ENCODE measurements at regions not wholly inside any gene's neighbourhood (a gene's known extent, or its start where the extent isn't known, plus 50 kb on each side); places are given as distances from the start of the nearest gene placed in this dataset.

- no peak for TF ChIP-seq REST (IDR thresholded peaks at IDR 0.05)
- TF ChIP-seq, protein P1, sequence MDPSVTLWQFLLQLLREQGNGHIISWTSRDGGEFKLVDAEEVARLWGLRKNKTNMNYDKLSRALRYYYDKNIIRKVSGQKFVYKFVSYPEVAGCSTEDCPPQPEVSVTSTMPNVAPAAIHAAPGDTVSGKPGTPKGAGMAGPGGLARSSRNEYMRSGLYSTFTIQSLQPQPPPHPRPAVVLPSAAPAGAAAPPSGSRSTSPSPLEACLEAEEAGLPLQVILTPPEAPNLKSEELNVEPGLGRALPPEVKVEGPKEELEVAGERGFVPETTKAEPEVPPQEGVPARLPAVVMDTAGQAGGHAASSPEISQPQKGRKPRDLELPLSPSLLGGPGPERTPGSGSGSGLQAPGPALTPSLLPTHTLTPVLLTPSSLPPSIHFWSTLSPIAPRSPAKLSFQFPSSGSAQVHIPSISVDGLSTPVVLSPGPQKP (IDR thresholded peaks at IDR 0.05; ENCODE audit: low read depth, low read length): no peak
- TF ChIP-seq RAD21 (conservative IDR thresholded peaks at IDR 0.05 in 1 of 2, IDR thresholded peaks at IDR 0.05 in 1 of 2): no peak
- no peak for TF ChIP-seq PHF8 (IDR thresholded peaks at IDR 0.05; ENCODE audit: borderline replicate concordance, low read depth)
- no peak for TF ChIP-seq EHMT2 (IDR thresholded peaks at IDR 0.05; ENCODE audit: low read depth)
- no peak for TF ChIP-seq HOXB13 (CRISPR knock-in tag; IDR thresholded peaks at IDR 0.05; ENCODE audit: low read depth)
- TF ChIP-seq POLR2A (IDR thresholded peaks at IDR 0.05; ENCODE audit: low read length): no peak
- TF ChIP-seq, protein P2, sequence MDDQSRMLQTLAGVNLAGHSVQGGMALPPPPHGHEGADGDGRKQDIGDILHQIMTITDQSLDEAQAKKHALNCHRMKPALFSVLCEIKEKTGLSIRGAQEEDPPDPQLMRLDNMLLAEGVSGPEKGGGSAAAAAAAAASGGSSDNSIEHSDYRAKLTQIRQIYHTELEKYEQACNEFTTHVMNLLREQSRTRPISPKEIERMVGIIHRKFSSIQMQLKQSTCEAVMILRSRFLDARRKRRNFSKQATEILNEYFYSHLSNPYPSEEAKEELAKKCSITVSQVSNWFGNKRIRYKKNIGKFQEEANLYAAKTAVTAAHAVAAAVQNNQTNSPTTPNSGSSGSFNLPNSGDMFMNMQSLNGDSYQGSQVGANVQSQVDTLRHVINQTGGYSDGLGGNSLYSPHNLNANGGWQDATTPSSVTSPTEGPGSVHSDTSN (IDR thresholded peaks at IDR 0.05): no peak
- TF ChIP-seq ZC3H11A (IDR thresholded peaks at IDR 0.05): no peak
- no peak for TF ChIP-seq CTCF (IDR thresholded peaks at IDR 0.05)
- no peak for TF ChIP-seq EP300 (IDR thresholded peaks at IDR 0.05)
Observed at GRCh38 chr2:193580176-193580950, 1385.6 kb upstream of the TMEFF2 start (continued).

DNA sequence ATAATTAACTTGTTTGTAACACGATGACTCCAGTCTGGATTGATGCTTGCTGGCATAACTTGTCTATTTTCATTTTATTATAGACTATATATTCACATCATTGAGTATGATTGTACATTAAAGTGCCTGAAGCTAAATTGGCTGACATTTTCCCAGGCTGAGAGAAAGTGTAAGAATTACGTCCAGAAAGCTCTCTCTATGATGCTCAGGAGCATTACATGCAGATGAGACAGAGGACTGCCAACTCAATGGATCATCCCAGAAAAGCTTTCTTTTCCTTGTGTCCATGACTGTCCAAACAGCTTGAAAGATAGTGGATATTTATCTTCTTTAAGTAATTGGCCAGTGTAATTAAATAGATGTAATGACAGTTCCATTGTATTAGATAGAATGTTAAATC lies 1372.2 kb upstream of the TMEFF2 start:
- FAIRE-seq (no peak), ATAC-seq (no peak), DNase-seq (ENCODE audit: low read depth in 1 of 2, low spot score in 1 of 2) (no peak)
- POLR2A ChIA-PET: no interaction called here
- TF ChIP-seq NR3C1 (IDR thresholded peaks at IDR 0.05): no peak
- Histone ChIP-seq H3K4me2 (no peak overlapping the region), H3K4me3 (no peak overlapping the region), H3K27ac (no peak overlapping the region), H3K4me1 (no peaks in the 10 kb centered on the region), H3K9me3 (no peaks in the 10 kb centered on the region)
- 59% methylated on average over 2 of the region's 2 CpGs for WGBS (ENCODE audit: missing lambda C conversion rate)
- CTCF ChIA-PET: no interaction called here

DNA sequence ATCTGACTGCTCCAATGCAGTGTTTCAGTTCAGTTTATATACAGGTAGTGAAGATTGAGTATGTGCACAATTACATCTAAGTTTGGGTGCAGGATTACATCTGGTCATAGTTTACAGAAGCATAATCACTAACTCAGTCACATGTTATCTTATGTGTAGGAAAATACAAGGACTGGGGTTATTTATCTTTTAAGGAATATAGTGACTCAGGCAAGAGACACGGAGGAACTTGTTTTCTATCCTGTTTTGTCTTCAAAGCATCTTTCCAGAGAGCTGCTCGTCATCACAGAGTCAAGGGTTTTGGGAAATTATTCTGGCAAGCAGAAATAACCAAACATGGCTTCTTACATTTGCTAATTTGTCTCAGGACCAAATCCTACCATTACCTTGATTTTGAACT lies 1371.5 kb upstream of the TMEFF2 start:
- no peak overlapping the region for H3K4me2 ChIP-seq
- no peaks in the 10 kb centered on the region for H3K9me3 ChIP-seq
- no peak for FAIRE-seq
- DNase-seq (ENCODE audit: low read depth in 1 of 2, low spot score in 1 of 2): no peak
- WGBS (ENCODE audit: missing lambda C conversion rate): 59% methylated on average over 2 of the region's 2 CpGs
- ATAC-seq: no peak
- no peak overlapping the region for H3K27ac ChIP-seq
- CTCF ChIA-PET: no interaction called here
- no peak overlapping the region for H3K4me3 ChIP-seq
- POLR2A ChIA-PET: no interaction called here
- no peak for TF ChIP-seq FOXS1 (CRISPR knock-in tag; IDR thresholded peaks at IDR 0.05)
- TF ChIP-seq ZNF302 (CRISPR knock-in tag; IDR thresholded peaks at IDR 0.05): no peak
- no peak for TF ChIP-seq HOXA7 (CRISPR knock-in tag; IDR thresholded peaks at IDR 0.05)
- no peak for TF ChIP-seq RAD21 (conservative IDR thresholded peaks at IDR 0.05 in 1 of 2, IDR thresholded peaks at IDR 0.05 in 1 of 2)
- TF ChIP-seq BCL3 (IDR thresholded peaks at IDR 0.05): no peak
- TF ChIP-seq SREBF2 (IDR thresholded peaks at IDR 0.05): no peak
- H3K4me1 ChIP-seq: no peaks in the 10 kb centered on the region
